ENCODE measurements at regions not wholly inside any gene's neighbourhood (a gene's known extent, or its start where the extent isn't known, plus 50 kb on each side); places are given as distances from the start of the nearest gene placed in this dataset.

- TF ChIP-seq POLR2A (IDR thresholded peaks at IDR 0.05; ENCODE audit: low read depth) (no peak), CTCF (IDR thresholded peaks at IDR 0.05) (no peak), POLR2AphosphoS5 (IDR thresholded peaks at IDR 0.05) (no peak)
These were observed 1145.3 kb downstream of the FSCB start for GRCh38 chr14:43361751-43362150.
